T47D (cell line): ENCODE measurements at regions not wholly inside any gene's neighbourhood (a gene's known extent, or its start where the extent isn't known, plus 50 kb on each side); places are given as distances from the start of the nearest gene placed in this dataset.

Experiments used
- DNase-seq, 2 experiments: peaks; one replicate each; pipeline versions ENCODE4 v3.0.0 to v3.0.0-alpha.2; 2011 to 2012; ENCODE audit warnings: low read depth in 1 of 2, low spot score in 1 of 2
- JUND ChIP-seq: IDR thresholded peaks from 2 replicates; pipeline ENCODE4 v1.6.1; 2012; ENCODE audit warnings: low read depth
- in situ Hi-C: cut with HindIII; loops from 2 replicates; pipeline ENCODE4 v1.10.0; 2016; ENCODE audit warnings: low sequenced_read_pairs, low pct_unique_long_range_greater_than_20kb

DNA sequence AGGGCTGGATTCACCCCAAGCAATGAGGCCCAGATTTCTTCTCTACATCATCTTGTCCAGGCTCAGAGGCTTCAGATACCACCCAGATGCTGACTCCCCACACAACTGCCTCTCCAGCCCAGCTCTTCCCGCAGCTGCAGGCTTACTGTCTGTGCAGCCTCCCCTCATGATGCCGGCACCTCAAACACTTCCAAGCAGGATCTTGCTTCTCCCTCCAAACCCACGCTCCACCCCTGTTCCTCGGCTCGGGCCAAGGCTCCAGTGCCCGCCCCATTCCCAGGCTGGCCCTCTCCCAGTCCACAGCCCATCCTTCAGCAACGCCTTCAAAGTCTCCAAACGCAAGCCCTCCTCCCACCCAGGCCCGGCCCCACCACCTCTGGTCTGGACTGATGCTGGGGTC lies 159.2 kb upstream of the LINGO1 start:
- in situ Hi-C loops, result no loop called here
- no peak for DNase-seq
- no peak for TF ChIP-seq JUND

- in situ Hi-C loops, result no loop called here
- DNase-seq, result no peak
- TF ChIP-seq JUND, result no peak
These were observed 157.8 kb upstream of the LINGO1 start for GRCh38 chr15:77790481-77790880.

GRCh38 chr15:77786956-77787355 lies 154.2 kb upstream of the LINGO1 start:
- no peak for DNase-seq
- in situ Hi-C loops, result no loop called here
- TF ChIP-seq JUND, result no peak

- TF ChIP-seq JUND, result no peak
- no peak for DNase-seq
- in situ Hi-C loops, result no loop called here
These were observed 153.6 kb upstream of the LINGO1 start for GRCh38 chr15:77786181-77786890.

GRCh38 chr15:77784361-77785292 lies 151.9 kb upstream of the LINGO1 start:
- DNase-seq, result peak; percentile 30 to 69
- in situ Hi-C loops, result no loop called here
- TF ChIP-seq JUND, result no peak

DNA sequence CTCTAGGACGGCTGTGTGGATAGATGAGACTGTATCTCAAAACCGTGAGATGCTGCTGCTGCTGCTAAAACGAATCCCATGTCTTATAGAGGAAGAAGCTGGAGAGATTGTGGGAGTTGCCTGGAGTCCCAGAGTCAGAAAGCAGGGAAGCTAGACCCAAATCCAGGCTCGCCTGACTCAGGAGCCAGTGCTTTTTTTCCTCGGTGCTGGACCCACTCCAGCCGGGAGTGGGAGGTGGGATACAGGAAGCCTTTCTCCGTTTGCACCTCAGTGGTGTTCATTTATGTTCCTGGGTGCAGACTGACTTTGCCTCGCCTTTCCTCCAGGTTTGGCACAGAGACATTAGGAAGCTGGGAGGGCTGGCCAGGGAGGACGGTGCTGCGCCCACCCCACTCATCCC lies 150.9 kb upstream of the LINGO1 start:
- DNase-seq, result no peak

GRCh38 chr15:77782691-77783090 lies 150.0 kb upstream of the LINGO1 start:
- in situ Hi-C loops, result no loop called here
- TF ChIP-seq JUND, result no peak
- DNase-seq, result no peak

More for the DNA sequence above, 150.9 kb upstream of the LINGO1 start:
- in situ Hi-C loops, result no loop called here
- TF ChIP-seq JUND, result no peak

DNA sequence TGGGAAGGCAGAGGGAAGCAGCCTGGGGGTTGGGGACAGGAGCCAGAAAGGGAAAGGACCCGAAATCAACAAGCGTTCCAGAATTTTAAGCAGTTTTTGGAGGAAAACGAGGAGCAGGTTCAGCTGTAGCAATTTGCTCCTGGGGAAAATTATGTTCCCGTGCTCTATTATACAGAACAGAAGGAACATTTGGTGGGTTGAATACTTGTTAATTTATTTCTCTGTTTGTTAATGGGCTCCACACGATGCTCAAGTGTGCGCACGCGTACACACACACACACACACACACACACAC lies 149.2 kb upstream of the LINGO1 start:
- in situ Hi-C loops, result no loop called here
- no peak for DNase-seq
- TF ChIP-seq JUND, result no peak

- DNase-seq, result no peak
- in situ Hi-C loops, result no loop called here
- no peak for TF ChIP-seq JUND
These were observed 148.6 kb upstream of the LINGO1 start for GRCh38 chr15:77781151-77781945.

GRCh38 chr15:77778802-77779201 lies 146.1 kb upstream of the LINGO1 start:
- no peak for DNase-seq
- in situ Hi-C loops, result no loop called here
- TF ChIP-seq JUND, result no peak

DNA sequence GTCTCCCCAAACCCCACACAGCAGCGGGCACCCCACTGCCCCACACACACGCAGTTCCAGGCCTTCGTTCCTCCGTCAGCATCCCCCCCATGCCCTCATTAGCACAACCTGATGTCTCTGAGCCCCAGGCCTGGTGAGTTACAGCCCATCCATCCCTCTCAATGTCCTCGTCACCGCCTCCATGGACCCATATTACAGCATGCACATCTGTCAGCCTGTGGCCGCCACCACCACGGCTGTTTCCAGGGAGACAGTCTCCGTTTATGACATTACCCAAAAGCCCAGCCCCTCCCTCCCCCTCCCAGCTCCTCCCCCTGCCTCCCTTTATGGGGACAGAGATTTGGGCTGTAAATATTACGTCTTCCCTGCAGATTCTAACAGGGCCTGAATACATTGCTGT lies 143.1 kb upstream of the LINGO1 start:
- in situ Hi-C loops, result no loop called here
- no peak for TF ChIP-seq JUND
- no peak for DNase-seq

- DNase-seq, result no peak
- in situ Hi-C loops, result no loop called here
- TF ChIP-seq JUND, result no peak
These were observed 142.7 kb upstream of the LINGO1 start for GRCh38 chr15:77775373-77775772.

DNA sequence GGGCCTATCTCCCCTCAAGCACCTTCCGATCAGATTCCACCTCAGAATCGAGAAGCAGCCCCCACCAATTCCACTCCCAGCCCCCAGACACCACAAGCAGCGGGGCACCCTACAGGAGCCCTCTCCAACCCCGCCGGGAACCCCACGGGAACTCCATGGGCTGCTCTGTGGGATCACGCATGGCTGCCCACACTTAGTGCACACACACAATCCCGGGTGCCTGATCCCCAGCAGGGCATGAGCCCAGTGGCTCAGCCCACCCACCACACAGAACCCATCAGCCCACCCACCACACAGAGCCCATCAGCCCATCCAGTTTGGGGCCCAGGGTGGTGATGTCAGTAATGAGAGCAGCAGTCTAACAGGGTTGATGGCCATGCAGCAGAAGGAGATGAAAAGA lies 141.6 kb upstream of the LINGO1 start:
- in situ Hi-C loops, result no loop called here
- DNase-seq, result no peak
- TF ChIP-seq JUND, result no peak
